ENCODE measurements at regions not wholly inside any gene's neighbourhood (a gene's known extent, or its start where the extent isn't known, plus 50 kb on each side); places are given as distances from the start of the nearest gene placed in this dataset.
"Not testable (repeated sequence)": the region's sequence is repeated elsewhere in the genome, so short reads cannot be mapped to it uniquely, and the experiment has no call there.

GRCh38 chr7:94803821-94804220 is 103.6 kb upstream of the PPP1R9A start:
- H3K4me3 ChIP-seq (ENCODE audit: low read depth, low read length): no peak overlapping the region
- ChIA-PET CTCF (no interaction called here), POLR2A (no interaction called here)
- Mint-ChIP-seq H3K36me3 (ENCODE audit: insufficient read depth, unreplicated experiment) (no peaks in the 10 kb centered on the region), H3K9me3 (ENCODE audit: unreplicated experiment) (no peaks in the 10 kb centered on the region), H3K4me1 (ENCODE audit: low read depth, unreplicated experiment) (no peaks in the 10 kb centered on the region), H3K4me3 (ENCODE audit: unreplicated experiment) (no peak overlapping the region), H3K27me3 (ENCODE audit: insufficient read depth, unreplicated experiment) (no peaks in the 10 kb centered on the region), H3K27ac (ENCODE audit: unreplicated experiment) (no peak overlapping the region)
- no peaks in the 10 kb centered on the region for H3K9me3 ChIP-seq
- H3K36me3 ChIP-seq (ENCODE audit: control insufficient read depth, insufficient read depth, low read length): no peaks in the 10 kb centered on the region
- TF ChIP-seq, protein P1, sequence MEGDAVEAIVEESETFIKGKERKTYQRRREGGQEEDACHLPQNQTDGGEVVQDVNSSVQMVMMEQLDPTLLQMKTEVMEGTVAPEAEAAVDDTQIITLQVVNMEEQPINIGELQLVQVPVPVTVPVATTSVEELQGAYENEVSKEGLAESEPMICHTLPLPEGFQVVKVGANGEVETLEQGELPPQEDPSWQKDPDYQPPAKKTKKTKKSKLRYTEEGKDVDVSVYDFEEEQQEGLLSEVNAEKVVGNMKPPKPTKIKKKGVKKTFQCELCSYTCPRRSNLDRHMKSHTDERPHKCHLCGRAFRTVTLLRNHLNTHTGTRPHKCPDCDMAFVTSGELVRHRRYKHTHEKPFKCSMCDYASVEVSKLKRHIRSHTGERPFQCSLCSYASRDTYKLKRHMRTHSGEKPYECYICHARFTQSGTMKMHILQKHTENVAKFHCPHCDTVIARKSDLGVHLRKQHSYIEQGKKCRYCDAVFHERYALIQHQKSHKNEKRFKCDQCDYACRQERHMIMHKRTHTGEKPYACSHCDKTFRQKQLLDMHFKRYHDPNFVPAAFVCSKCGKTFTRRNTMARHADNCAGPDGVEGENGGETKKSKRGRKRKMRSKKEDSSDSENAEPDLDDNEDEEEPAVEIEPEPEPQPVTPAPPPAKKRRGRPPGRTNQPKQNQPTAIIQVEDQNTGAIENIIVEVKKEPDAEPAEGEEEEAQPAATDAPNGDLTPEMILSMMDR (IDR thresholded peaks at IDR 0.05; ENCODE audit: insufficient read depth in 1 of 2, low read depth in 1 of 2, low read length in 1 of 2, severe bottlenecking in 1 of 2, unreplicated experiment in 1 of 2): no peak
- no peaks in the 10 kb centered on the region for H3K4me1 ChIP-seq
- intact Hi-C loops (cut with micrococcal nuclease; ENCODE audit: unreplicated experiment): no loop called here
- H3K27me3 ChIP-seq (replicated peaks; ENCODE audit: control insufficient read depth, insufficient read depth, low read length): no peaks in the 10 kb centered on the region
- DNase-seq: no peak
- no TSS peak for BruUV-seq (replicated peaks)

DNA sequence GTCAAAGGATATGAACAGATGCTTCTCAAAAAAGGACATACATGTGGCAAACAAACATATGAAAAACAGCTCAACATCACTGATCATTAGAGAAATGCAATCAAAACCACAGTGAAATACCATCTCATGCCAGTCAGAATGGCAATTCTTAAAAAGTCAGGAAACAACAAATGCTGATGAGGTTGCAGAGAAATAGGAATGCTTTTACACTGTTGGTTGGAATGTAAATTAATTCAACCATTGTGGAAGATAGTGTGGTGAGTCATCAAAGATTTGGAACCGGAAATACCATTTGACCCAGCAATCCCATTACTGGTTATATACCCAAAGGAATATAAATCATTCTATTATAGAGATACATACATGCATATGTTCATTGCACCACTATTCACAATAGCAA is 98.7 kb upstream of the PPP1R9A start:
- POLR2A ChIA-PET; intact Hi-C loops (cut with micrococcal nuclease; ENCODE audit: unreplicated experiment); CTCF ChIA-PET: not testable (repeated sequence)

DNA sequence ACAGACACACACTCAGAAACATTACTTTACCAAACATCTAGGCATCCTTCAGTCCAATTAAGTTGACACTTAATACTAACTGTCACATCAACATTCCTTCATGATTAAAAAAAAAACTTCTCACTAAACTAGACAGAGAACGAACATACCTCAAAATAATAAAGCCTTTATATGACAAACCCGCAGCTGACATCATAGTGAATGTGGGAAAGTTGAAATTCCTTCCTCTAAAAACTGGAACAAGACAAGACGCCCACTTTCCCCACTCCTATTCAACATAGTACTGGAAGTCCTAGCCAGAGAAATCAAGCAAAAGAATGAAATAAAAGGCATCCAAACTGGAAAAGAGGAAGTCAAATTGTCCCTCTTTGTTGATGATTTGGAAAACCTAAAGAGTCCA is 96.9 kb upstream of the PPP1R9A start:
- 0 out of 2 replicates have a peak, but pooled peaks cover 7% of the 10 kb centered on the region for H3K9me3 ChIP-seq
- BruUV-seq (replicated peaks): no TSS peak
- no peaks in the 10 kb centered on the region for H3K36me3 ChIP-seq (ENCODE audit: control insufficient read depth, insufficient read depth, low read length)
- H3K4me1 Mint-ChIP-seq (ENCODE audit: low read depth, unreplicated experiment): no peaks in the 10 kb centered on the region
- no peaks in the 10 kb centered on the region for H3K9me3 Mint-ChIP-seq (ENCODE audit: unreplicated experiment)
- H3K36me3 Mint-ChIP-seq (ENCODE audit: insufficient read depth, unreplicated experiment): no peaks in the 10 kb centered on the region
- ChIA-PET CTCF (no interaction called here), POLR2A (no interaction called here)
- DNase-seq: no peak
- no peak overlapping the region for H3K27ac Mint-ChIP-seq (ENCODE audit: unreplicated experiment)
- H3K4me1 ChIP-seq: no peaks in the 10 kb centered on the region
- TF ChIP-seq, protein P1 (IDR thresholded peaks at IDR 0.05; ENCODE audit: insufficient read depth in 1 of 2, low read depth in 1 of 2, low read length in 1 of 2, severe bottlenecking in 1 of 2, unreplicated experiment in 1 of 2): no peak
- H3K27me3 Mint-ChIP-seq (ENCODE audit: insufficient read depth, unreplicated experiment): no peaks in the 10 kb centered on the region
- H3K4me3 ChIP-seq (ENCODE audit: low read depth, low read length): no peak overlapping the region
- no peaks in the 10 kb centered on the region for H3K27me3 ChIP-seq (replicated peaks; ENCODE audit: control insufficient read depth, insufficient read depth, low read length)
- intact Hi-C loops (cut with micrococcal nuclease; ENCODE audit: unreplicated experiment): no loop called here
- no peak overlapping the region for H3K4me3 Mint-ChIP-seq (ENCODE audit: unreplicated experiment)

More for the DNA sequence above, 98.7 kb upstream of the PPP1R9A start:
- H3K4me3 Mint-ChIP-seq (ENCODE audit: unreplicated experiment); DNase-seq; H3K27me3 Mint-ChIP-seq (ENCODE audit: insufficient read depth, unreplicated experiment); H3K27ac Mint-ChIP-seq (ENCODE audit: unreplicated experiment); H3K36me3 ChIP-seq (ENCODE audit: control insufficient read depth, insufficient read depth, low read length); H3K4me1 Mint-ChIP-seq (ENCODE audit: low read depth, unreplicated experiment); BruUV-seq (replicated peaks); H3K9me3 ChIP-seq; H3K4me1 ChIP-seq; H3K36me3 Mint-ChIP-seq (ENCODE audit: insufficient read depth, unreplicated experiment); H3K9me3 Mint-ChIP-seq (ENCODE audit: unreplicated experiment); H3K27me3 ChIP-seq (replicated peaks; ENCODE audit: control insufficient read depth, insufficient read depth, low read length); H3K4me3 ChIP-seq (ENCODE audit: low read depth, low read length): not testable (repeated sequence)

GRCh38 chr7:94813917-94814316 is 93.5 kb upstream of the PPP1R9A start:
- Mint-ChIP-seq H3K4me1 (ENCODE audit: low read depth, unreplicated experiment) (peaks cover 5% of the 10 kb centered on the region), H3K9me3 (ENCODE audit: unreplicated experiment) (peaks cover 30% of the 10 kb centered on the region), H3K27ac (ENCODE audit: unreplicated experiment) (no peak overlapping the region), H3K4me3 (ENCODE audit: unreplicated experiment) (no peak overlapping the region), H3K27me3 (ENCODE audit: insufficient read depth, unreplicated experiment) (no peaks in the 10 kb centered on the region), H3K36me3 (ENCODE audit: insufficient read depth, unreplicated experiment) (peaks cover 5% of the 10 kb centered on the region)
- H3K4me1 ChIP-seq: peaks cover under 1% of the 10 kb centered on the region; the same call in 1 of the 2 replicates
- H3K4me3 ChIP-seq (ENCODE audit: low read depth, low read length): no peak overlapping the region
- intact Hi-C loops (cut with micrococcal nuclease; ENCODE audit: unreplicated experiment): no loop called here
- BruUV-seq (replicated peaks): no TSS peak
- H3K36me3 ChIP-seq (ENCODE audit: control insufficient read depth, insufficient read depth, low read length): no peaks in the 10 kb centered on the region
- ChIA-PET CTCF (no interaction called here), POLR2A (no interaction called here)
- TF ChIP-seq, protein P1 (IDR thresholded peaks at IDR 0.05; ENCODE audit: insufficient read depth in 1 of 2, low read depth in 1 of 2, low read length in 1 of 2, severe bottlenecking in 1 of 2, unreplicated experiment in 1 of 2): no peak
- no peak for DNase-seq
- H3K9me3 ChIP-seq: peaks cover 24% of the 10 kb centered on the region
- H3K27me3 ChIP-seq (replicated peaks; ENCODE audit: control insufficient read depth, insufficient read depth, low read length): no peaks in the 10 kb centered on the region
